CD14-positive monocyte (primary cell): ENCODE measurements at regions not wholly inside any gene's neighbourhood (a gene's known extent, or its start where the extent isn't known, plus 50 kb on each side); places are given as distances from the start of the nearest gene placed in this dataset.

Experiments
- DNase-seq, 3 donors: peaks; one replicate each; pipeline ENCODE4 v3.0.0-alpha.2; 2011 to 2022
- H2AFZ ChIP-seq: 2 replicates; pipeline ENCODE4 v1.6.0; 2012; ENCODE audit warnings: mild to moderate bottlenecking, low read depth, low read length, inconsistent platforms; ENCODE audit not compliant: insufficient read depth, poor library complexity, severe bottlenecking
- H3K27ac ChIP-seq, 2 donors: 1 replicate in 1 of 2; 2 replicates in 1 of 2; pipeline ENCODE4 v1.5.1; 2012 to 2013; ENCODE audit warnings: low read length in 2 of 2, control low read depth in 1 of 2, inconsistent platforms in 1 of 2, low read depth in 1 of 2, mild to moderate bottlenecking in 1 of 2
- H3K27me3 ChIP-seq, 2 donors: one replicate each; pipeline versions ENCODE4 v1.6.0 to v1.6.1; 2011 to 2013; ENCODE audit warnings: low read length in 2 of 2; ENCODE audit not compliant: control insufficient read depth in 2 of 2, insufficient read depth in 2 of 2
- H3K36me3 ChIP-seq, 2 donors: replicated peaks in 1 of 2; 1 replicate in 1 of 2; 2 replicates in 1 of 2; pipeline versions ENCODE4 v1.5.1 to v1.6.1; 2012 to 2013; ENCODE audit warnings: low read length in 2 of 2, control low read depth in 1 of 2, inconsistent platforms in 1 of 2, mild to moderate bottlenecking in 1 of 2; ENCODE audit not compliant: insufficient read depth in 2 of 2, control insufficient read depth in 1 of 2
- H3K4me1 ChIP-seq, 2 donors: 1 replicate in 1 of 2; 2 replicates in 1 of 2; pipeline versions ENCODE4 v1.5.1 to v1.6.1; 2012 to 2013; ENCODE audit warnings: low read length in 2 of 2, control low read depth in 1 of 2, inconsistent platforms in 1 of 2, mild to moderate bottlenecking in 1 of 2, moderate library complexity in 1 of 2; ENCODE audit not compliant: insufficient read depth in 2 of 2, control insufficient read depth in 1 of 2
- H3K4me2 ChIP-seq: replicated peaks from 2 replicates; pipeline ENCODE3; 2012; ENCODE audit warnings: low read length, moderate library complexity, mild to moderate bottlenecking; ENCODE audit not compliant: poor library complexity, severe bottlenecking; ENCODE audit errors: extremely low read depth
- H3K4me3 ChIP-seq, 3 experiments: fragments of 200-600 bp in 1 of 3; sonication (generic) in 1 of 3; replicated peaks in 1 of 3; 1 replicate in 2 of 3; 2 replicates in 1 of 3; pipeline ENCODE4 v1.5.1; 2011 to 2013; ENCODE audit warnings: low read length in 3 of 3, mild to moderate bottlenecking in 3 of 3, control low read depth in 2 of 3, low read depth in 2 of 3, inconsistent platforms in 1 of 3, moderate library complexity in 1 of 3
- H3K79me2 ChIP-seq: 2 replicates; pipeline ENCODE4 v1.6.0; 2012; ENCODE audit warnings: mild to moderate bottlenecking, control low read depth, inconsistent platforms, low read length, moderate library complexity; ENCODE audit not compliant: insufficient read depth
- H3K9ac ChIP-seq: 2 replicates; pipeline ENCODE4 v1.6.0; 2017; ENCODE audit warnings: low read length, mild to moderate bottlenecking; ENCODE audit not compliant: insufficient read depth, poor library complexity, severe bottlenecking
- H3K9me3 ChIP-seq, 2 donors: replicated peaks in 1 of 2; 1 replicate in 1 of 2; 2 replicates in 1 of 2; pipeline versions ENCODE4 v1.5.1 to v1.6.1; 2012 to 2013; ENCODE audit warnings: low read length in 2 of 2, control low read depth in 1 of 2; ENCODE audit not compliant: control insufficient read depth in 1 of 2, insufficient read depth in 1 of 2
- H4K20me1 ChIP-seq: 2 replicates; pipeline ENCODE4 v1.6.0; 2012; ENCODE audit warnings: mild to moderate bottlenecking, low read length, control low read depth, moderate library complexity; ENCODE audit not compliant: insufficient read depth
- H3K27ac Mint-ChIP-seq, 7 donors: one replicate each; pipeline ENCODE4 v1.8.0; 2020; ENCODE audit warnings: mild to moderate bottlenecking in 7 of 7, mixed read lengths in 7 of 7, moderate library complexity in 6 of 7, inconsistent platforms in 2 of 7
- H3K27me3 Mint-ChIP-seq, 3 donors: one replicate each; pipeline ENCODE4 v1.8.0; 2021 to 2022; ENCODE audit warnings: low read depth in 3 of 3, mild to moderate bottlenecking in 3 of 3, mixed read lengths in 3 of 3, moderate library complexity in 3 of 3, inconsistent platforms in 1 of 3
- H3K36me3 Mint-ChIP-seq, 2 donors: one replicate each; pipeline ENCODE4 v1.8.0; 2020; ENCODE audit warnings: mixed read lengths in 2 of 2, inconsistent platforms in 1 of 2, mild to moderate bottlenecking in 1 of 2
- H3K4me1 Mint-ChIP-seq: one replicate; pipeline ENCODE4 v1.8.0; 2020; ENCODE audit warnings: mild to moderate bottlenecking, mixed read lengths
- H3K4me3 Mint-ChIP-seq, 2 donors: one replicate each; pipeline ENCODE4 v1.8.0; 2020; ENCODE audit warnings: mild to moderate bottlenecking in 2 of 2, mixed read lengths in 2 of 2, moderate library complexity in 1 of 2
- H3K9me3 Mint-ChIP-seq, 7 donors: one replicate each; pipeline ENCODE4 v1.8.0; 2020 to 2022; ENCODE audit warnings: mixed read lengths in 7 of 7, mild to moderate bottlenecking in 6 of 7, moderate library complexity in 6 of 7, inconsistent platforms in 2 of 7
- CTCF ChIP-seq: fragments of 200-600 bp; IDR thresholded peaks from one replicate; pipeline ENCODE4 v1.8.0; 2022; ENCODE audit warnings: antibody characterized with exemption, mild to moderate bottlenecking
- WGBS: methylation state at CpG from one replicate; pipeline ENCODE4 v1.1.5; 2013; ENCODE audit warnings: missing lambda C conversion rate; ENCODE audit not compliant: insufficient coverage; 5-methylcytosine and 5-hydroxymethylcytosine counted together
- intact Hi-C, 2 donors: fragments of 100-400 bp; cut with micrococcal nuclease; formaldehyde crosslinking; loops; one replicate each; pipeline versions ENCODE4 v1.15.0 to v1.15.1; 2023

DNA sequence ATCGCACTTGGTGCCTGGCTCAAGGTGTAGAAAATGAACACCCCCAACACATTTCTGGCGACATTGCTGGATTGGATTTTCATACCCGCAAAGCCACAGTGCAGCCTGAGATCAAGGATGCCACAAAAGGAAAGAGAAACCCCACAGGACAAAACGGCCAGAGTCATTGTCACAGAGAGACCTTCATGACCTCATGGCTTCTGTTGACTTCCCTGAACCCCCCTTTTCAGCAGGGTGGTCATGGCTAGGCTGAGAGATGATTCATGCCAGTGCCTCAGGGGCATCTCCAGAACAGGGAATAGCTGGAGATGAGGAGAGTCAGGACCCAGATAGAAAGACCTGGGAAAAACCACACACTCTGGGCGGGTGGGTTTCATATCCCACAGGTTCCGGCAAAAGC is 122.0 kb downstream of the C16orf95 start:
- no peak overlapping the region for H2AFZ ChIP-seq
- no peaks in the 10 kb centered on the region for H3K4me1 ChIP-seq
- no peaks in the 10 kb centered on the region for H3K4me1 Mint-ChIP-seq
- intact Hi-C loops = no loop called here
- no peak for DNase-seq
- H3K36me3 Mint-ChIP-seq = no peaks in the 10 kb centered on the region
- no peak overlapping the region for H3K4me2 ChIP-seq
- H3K9me3 ChIP-seq = peaks cover 7 to 8% of the 10 kb centered on the region in 2 donors
- WGBS = 73% methylated on average over 2 of the region's 6 CpGs
- no peaks in the 10 kb centered on the region for H3K27me3 ChIP-seq
- H3K79me2 ChIP-seq = no peaks in the 10 kb centered on the region
- no peak overlapping the region for H3K4me3 Mint-ChIP-seq
- TF ChIP-seq CTCF = no peak
- H3K27ac Mint-ChIP-seq = no peak overlapping the region
- H3K9ac ChIP-seq = no peak overlapping the region
- no peak overlapping the region for H3K27ac ChIP-seq
- H3K36me3 ChIP-seq = no peaks in the 10 kb centered on the region
- peaks cover 2 to 19% (median 7%) of the 10 kb centered on the region in 7 donors for H3K9me3 Mint-ChIP-seq
- peaks cover 4 to 6% (median 4%) of the 10 kb centered on the region in 3 donors for H3K27me3 Mint-ChIP-seq
- no peaks in the 10 kb centered on the region for H4K20me1 ChIP-seq
- no peak overlapping the region for H3K4me3 ChIP-seq

DNA sequence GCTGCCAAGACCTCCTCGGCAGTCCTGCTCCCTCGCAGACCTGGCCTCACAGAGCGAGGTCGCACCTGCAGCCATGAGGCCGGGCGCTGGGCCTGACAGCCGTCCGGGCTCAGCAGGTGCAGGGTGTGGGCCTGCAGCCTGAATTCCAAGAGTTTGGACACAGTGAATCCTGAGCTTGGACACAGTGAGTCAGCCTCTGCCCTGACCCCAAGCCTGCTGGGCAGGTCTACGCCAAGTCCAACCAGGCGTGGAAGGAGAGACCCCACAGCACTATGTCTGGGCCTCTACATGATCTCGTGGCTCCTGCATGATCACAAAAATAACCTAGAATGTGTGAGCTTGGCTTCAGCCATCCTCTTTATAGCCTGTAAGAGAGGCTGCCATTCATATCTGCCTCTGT is 121.0 kb downstream of the C16orf95 start:
- no peaks in the 10 kb centered on the region for H3K9me3 ChIP-seq
- DNase-seq = no peak
- no peaks in the 10 kb centered on the region for H3K36me3 ChIP-seq
- Mint-ChIP-seq H3K27ac (no peak overlapping the region), H3K4me3 (no peak overlapping the region), H3K4me1 (no peaks in the 10 kb centered on the region), H3K9me3 (peaks cover 0 to 12% (median 3%) of the 10 kb centered on the region in 7 donors), H3K36me3 (no peaks in the 10 kb centered on the region), H3K27me3 (peaks cover 4% of the 10 kb centered on the region in 3 donors)
- intact Hi-C loops = no loop called here
- H3K9ac ChIP-seq = no peak overlapping the region
- H3K79me2 ChIP-seq = no peaks in the 10 kb centered on the region
- no peak for TF ChIP-seq CTCF
- no peaks in the 10 kb centered on the region for H4K20me1 ChIP-seq
- H3K4me3 ChIP-seq = no peak overlapping the region
- WGBS = 89% methylated on average over 10 of the region's 11 CpGs
- no peak overlapping the region for H3K4me2 ChIP-seq
- no peaks in the 10 kb centered on the region for H3K4me1 ChIP-seq
- no peak overlapping the region for H2AFZ ChIP-seq
- no peak overlapping the region for H3K27ac ChIP-seq
- no peaks in the 10 kb centered on the region for H3K27me3 ChIP-seq
